GM12874 (cell line): ENCODE measurements at regions not wholly inside any gene's neighbourhood (a gene's known extent, or its start where the extent isn't known, plus 50 kb on each side); places are given as distances from the start of the nearest gene placed in this dataset.

Source experiments
- TF ChIP-seq, protein P1 (sequence below): IDR thresholded peaks from 2 replicates; pipeline ENCODE4 v1.5.1; 2011; ENCODE audit warnings: low read depth, mild to moderate bottlenecking, control low read depth, low read length, moderate library complexity; ENCODE audit not compliant: insufficient read depth

DNA sequence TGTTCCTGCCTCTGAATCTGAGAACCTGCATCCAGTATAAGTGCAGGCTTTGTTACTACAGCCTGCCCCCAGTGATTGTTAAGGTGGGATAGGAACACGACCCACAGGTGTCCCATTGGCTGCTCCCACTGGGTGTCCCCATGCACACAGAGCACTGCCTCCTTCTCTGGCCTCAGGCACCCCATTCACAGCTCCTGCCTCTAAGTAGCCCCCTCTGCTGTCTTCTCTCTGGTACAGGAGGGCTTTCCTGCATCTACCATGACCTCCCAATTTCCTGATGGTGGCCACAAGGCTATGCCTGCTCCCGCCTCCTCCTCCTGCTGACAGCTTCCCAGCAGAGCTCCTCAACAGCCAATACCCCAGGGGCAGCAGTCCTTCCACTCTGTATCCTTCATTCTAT is 238.6 kb upstream of the TMC3 start:
- TF ChIP-seq, protein P1, sequence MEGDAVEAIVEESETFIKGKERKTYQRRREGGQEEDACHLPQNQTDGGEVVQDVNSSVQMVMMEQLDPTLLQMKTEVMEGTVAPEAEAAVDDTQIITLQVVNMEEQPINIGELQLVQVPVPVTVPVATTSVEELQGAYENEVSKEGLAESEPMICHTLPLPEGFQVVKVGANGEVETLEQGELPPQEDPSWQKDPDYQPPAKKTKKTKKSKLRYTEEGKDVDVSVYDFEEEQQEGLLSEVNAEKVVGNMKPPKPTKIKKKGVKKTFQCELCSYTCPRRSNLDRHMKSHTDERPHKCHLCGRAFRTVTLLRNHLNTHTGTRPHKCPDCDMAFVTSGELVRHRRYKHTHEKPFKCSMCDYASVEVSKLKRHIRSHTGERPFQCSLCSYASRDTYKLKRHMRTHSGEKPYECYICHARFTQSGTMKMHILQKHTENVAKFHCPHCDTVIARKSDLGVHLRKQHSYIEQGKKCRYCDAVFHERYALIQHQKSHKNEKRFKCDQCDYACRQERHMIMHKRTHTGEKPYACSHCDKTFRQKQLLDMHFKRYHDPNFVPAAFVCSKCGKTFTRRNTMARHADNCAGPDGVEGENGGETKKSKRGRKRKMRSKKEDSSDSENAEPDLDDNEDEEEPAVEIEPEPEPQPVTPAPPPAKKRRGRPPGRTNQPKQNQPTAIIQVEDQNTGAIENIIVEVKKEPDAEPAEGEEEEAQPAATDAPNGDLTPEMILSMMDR: no peak

DNA sequence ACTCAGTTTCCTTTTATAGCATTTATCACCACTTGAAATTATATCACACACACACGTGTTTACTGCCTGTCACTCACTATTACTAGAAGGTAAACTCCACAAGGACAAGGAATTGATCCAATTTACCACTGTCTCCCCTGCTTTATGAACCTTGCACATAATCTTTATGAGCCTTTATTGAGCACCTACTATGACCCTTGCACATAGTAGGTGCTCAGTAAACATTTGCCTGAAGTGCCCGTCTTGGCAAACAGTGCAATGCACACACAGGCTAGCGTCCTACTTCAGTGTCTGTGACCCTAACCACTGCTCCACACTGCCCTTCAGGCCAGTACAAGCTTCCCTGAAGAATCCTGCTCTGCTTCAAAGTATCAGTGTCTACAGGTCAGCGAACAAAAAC is 237.7 kb upstream of the TMC3 start:
- TF ChIP-seq, protein P1: no peak

DNA sequence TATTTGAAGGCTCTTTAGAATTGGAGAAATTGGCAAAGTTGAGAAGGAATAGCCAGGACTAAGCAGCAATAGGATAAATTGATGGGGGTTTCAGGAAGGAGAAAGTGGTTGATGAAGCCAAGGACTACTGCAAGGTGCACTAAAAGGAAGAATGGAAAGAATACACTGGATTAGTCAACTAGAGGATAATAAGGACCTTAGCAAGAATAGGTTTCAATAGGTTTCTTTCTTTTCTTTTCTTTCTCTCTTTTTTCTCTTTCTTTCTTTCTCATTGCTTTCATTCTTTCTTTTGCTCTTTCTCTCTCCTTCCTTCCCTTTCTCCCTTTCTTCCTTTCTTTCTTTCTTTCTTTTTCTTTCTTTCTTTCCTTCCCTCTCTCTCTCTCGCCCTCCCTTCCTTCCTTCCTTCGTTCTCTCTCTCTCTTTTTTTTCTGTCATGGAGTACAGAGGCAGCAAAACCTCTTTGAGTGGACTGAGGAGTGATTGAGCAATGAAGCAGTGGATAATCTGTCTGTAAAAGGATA is 234.4 kb upstream of the TMC3 start:
- TF ChIP-seq, protein P1: no peak

DNA sequence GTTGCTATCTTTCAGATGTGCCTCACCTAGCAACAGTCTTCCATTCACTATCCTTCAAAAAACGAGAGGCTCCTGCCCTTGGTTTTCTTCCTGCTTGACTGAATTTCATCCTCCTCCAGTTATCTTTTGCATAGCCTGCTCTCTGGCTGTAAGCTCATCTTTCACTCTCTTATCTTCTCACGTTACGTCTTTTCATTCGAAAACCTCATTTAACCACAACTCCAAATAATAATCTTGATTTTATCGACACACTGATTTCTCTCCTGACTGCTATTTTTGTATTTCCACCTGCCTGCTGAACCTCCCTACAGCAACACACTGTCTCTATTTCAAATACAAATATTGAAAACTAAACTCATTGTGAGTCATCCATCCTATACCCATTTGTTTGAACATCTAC is 230.7 kb upstream of the TMC3 start:
- TF ChIP-seq, protein P1: no peak

DNA sequence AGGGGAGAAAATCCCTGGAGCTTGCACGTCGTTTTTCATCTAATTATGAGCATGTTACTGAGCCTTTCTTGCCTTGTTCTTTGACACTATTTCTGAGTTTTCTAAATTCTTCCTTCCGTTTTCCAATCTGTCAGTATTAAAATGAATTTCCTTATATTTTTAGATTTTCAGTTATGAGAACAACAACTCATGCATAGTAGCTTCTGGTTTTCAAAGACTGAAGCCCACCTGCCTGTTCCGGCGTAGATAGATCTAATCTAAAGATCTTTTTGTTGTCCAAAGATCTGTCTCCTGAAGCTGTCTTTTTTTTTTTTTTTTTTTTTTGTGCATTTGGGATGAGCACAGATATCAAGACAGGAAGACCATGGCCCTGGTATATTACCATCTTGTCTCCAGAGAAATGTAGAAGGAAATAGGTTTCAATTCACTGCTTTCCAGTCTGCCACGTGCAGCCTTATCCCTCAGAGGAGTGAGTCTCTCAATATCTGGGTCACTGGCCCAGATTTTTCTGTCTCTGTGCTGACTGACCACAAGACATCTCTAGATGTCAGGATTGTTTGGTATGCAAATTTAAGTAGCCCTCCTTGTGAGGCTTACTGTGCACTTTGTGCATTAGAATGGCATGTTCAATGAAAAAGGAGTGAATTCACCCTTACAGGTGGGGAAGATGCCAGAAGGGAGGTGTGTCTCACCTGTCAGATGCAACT is 222.3 kb upstream of the TMC3 start:
- TF ChIP-seq, protein P1: no peak

DNA sequence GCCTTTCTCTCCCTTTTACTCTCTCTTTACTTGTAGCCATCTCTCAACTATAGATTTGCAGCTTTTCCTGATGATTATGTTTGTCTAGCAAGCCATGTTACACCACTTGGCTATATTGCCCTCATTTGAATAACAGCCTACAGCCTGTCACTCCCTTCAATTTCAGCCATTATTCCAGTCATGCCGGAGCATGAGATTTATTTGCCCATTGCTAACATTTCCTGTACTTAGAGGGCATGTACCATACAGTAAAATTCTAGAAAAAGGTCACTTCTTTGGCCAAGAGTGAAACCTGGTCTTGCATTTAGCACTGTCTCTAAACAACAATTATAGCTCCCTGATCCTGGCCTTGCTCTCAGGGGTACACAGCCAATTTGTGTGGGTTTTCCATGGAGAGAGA is 221.7 kb upstream of the TMC3 start:
- TF ChIP-seq, protein P1: no peak

DNA sequence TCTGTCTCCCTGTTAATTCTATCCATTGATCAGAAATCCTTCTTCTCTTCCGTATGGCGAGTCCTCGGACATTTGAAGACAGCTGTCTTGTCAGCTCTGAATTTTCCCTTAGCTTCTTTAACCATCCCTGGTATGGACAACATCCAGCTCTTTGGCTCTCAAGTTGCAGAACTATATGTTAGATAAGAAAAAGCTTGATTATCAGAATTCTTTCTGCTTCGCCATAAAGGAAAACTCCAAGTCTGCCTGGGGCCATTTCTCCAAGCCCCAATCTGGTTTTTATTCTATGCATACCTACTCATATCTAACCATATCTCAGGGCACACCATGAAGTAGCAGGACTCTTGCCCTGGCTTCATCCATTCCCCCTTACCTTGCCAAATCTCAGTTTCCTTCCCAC is 215.7 kb upstream of the TMC3 start:
- TF ChIP-seq, protein P1: no peak
